Cardiac muscle cell (in vitro differentiated cells and primary cell): ENCODE measurements at regions not wholly inside any gene's neighbourhood (a gene's known extent, or its start where the extent isn't known, plus 50 kb on each side); places are given as distances from the start of the nearest gene placed in this dataset.
A peak's percentile ranks its signal among the peaks of the same experiment; 100 is the strongest.
"Not testable (repeated sequence)": the region's sequence is repeated elsewhere in the genome, so short reads cannot be mapped to it uniquely, and the experiment has no call there.

ENCODE experiments used
- DNase-seq, 2 donors: peaks; one replicate each; pipeline versions ENCODE4 v3.0.0 to v3.0.0-alpha.2; 2010 to 2017; ENCODE audit warnings: low read depth in 1 of 2, low spot score in 1 of 2
- H3K27ac ChIP-seq: fragments of 200-600 bp; sonication (generic); 2 replicates; pipeline ENCODE4 v1.5.1; 2016
- H3K27me3 ChIP-seq: fragments of 200-600 bp; sonication (generic); 2 replicates; pipeline ENCODE4 v1.6.0; 2016; ENCODE audit warnings: control low read depth
- H3K36me3 ChIP-seq: fragments of 200-600 bp; sonication (generic); 2 replicates; pipeline ENCODE4 v1.5.1; 2016; ENCODE audit warnings: control low read depth
- H3K4me1 ChIP-seq: fragments of 200-600 bp; sonication (generic); 2 replicates; pipeline ENCODE4 v1.8.1; 2017; ENCODE audit warnings: low read depth, mild to moderate bottlenecking, mixed run types
- H3K4me3 ChIP-seq: fragments of 200-600 bp; sonication (generic); 2 replicates; pipeline ENCODE4 v1.5.1; 2016; ENCODE audit warnings: mild to moderate bottlenecking
- H3K9me3 ChIP-seq: fragments of 200-600 bp; sonication (generic); 2 replicates; pipeline ENCODE4 v1.5.1; 2017; ENCODE audit warnings: low read depth, mild to moderate bottlenecking, control low read depth
- CTCF ChIP-seq: IDR thresholded peaks from 2 replicates; pipeline ENCODE4 v1.5.1; 2012; ENCODE audit warnings: low read depth, mild to moderate bottlenecking, low read length

GRCh38 chr6:163866192-163866591 is 451.7 kb downstream of the QKI start:
- Histone ChIP-seq H3K4me3 (no peak overlapping the region), H3K4me1 (no peaks in the 10 kb centered on the region), H3K27me3 (no peaks in the 10 kb centered on the region), H3K9me3 (no peaks in the 10 kb centered on the region), H3K27ac (no peak overlapping the region), H3K36me3 (no peaks in the 10 kb centered on the region)
- peak in 1 of 2 donors; percentile 26 for DNase-seq
- no peak for TF ChIP-seq CTCF

DNA sequence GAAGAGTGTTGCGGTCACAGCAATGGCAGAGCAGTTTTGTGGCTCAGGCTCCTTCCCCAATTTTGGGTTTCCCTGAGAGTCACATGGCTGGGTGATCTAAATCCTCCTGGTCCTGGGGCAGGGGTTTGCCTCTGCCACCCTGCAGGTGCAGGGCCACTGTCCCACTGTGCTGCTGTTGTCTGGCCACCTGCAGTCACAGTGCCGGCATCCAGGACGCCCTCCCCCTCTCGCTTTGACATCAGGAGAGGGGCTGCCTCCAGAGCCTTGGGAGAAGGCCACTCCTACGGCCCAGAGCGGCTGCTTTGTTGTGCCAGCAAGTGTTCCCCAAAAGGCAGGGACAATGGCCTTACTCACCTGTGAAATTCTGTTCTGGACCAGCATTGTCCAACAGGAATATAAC is 449.0 kb downstream of the QKI start:
- Histone ChIP-seq H3K9me3 (no peaks in the 10 kb centered on the region), H3K4me1 (peaks cover 12% of the 10 kb centered on the region), H3K27ac (no peak overlapping the region), H3K4me3 (no peak overlapping the region), H3K36me3 (no peaks in the 10 kb centered on the region), H3K27me3 (no peaks in the 10 kb centered on the region)
- TF ChIP-seq CTCF: no peak
- DNase-seq: no peak

DNA sequence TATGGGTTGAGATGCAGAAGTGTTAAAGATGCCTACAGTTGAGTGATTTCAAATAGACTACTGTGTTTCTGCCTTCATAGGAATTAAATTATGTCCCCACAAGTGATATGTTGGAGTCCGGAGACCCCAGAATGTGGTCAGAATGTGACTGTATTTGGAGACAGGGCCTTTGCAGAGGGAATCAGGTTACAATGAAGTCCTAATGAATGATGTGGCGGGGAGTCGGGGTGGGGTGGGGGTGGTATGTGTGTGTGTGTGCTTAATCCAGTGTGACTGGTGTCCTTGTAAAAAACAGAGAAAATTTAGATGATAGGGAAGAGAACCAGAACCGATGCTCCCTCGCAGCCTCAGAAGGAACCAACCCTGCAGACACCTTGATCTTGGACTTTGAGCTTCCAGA is 448.2 kb downstream of the QKI start:
- no peaks in the 10 kb centered on the region for H3K9me3 ChIP-seq
- TF ChIP-seq CTCF: no peak

DNA sequence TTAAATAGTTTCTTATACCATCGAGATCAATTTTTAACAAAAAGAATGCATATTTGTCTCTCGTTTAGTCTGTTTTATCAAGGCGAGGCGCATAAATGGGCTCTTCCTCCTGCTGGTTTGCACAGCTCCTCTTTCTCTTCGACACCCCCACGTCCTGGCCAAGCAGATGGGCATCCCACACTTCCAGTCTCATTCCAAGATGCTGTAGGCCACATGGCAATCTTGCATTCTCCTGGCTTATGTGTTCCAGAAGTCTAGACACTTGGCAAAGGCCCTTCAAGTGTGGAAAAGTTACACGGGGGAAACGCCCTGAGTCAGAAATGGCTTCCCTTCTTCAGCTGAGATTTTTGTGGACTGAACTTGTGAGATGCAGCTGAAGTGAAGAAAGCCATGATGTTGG is 447.1 kb downstream of the QKI start:
- no peak for DNase-seq
- H3K9me3 ChIP-seq: no peaks in the 10 kb centered on the region
- peaks cover 12% of the 10 kb centered on the region for H3K4me1 ChIP-seq
- H3K27me3 ChIP-seq: no peaks in the 10 kb centered on the region
- H3K4me3 ChIP-seq: no peak overlapping the region
- TF ChIP-seq CTCF: no peak
- H3K36me3 ChIP-seq: no peaks in the 10 kb centered on the region
- no peak overlapping the region for H3K27ac ChIP-seq

More for the DNA sequence above, 448.2 kb downstream of the QKI start:
- Histone ChIP-seq H3K4me1 (peaks cover 12% of the 10 kb centered on the region), H3K27ac (no peak overlapping the region), H3K27me3 (no peaks in the 10 kb centered on the region), H3K36me3 (no peaks in the 10 kb centered on the region), H3K4me3 (no peak overlapping the region)
- DNase-seq: no peak

DNA sequence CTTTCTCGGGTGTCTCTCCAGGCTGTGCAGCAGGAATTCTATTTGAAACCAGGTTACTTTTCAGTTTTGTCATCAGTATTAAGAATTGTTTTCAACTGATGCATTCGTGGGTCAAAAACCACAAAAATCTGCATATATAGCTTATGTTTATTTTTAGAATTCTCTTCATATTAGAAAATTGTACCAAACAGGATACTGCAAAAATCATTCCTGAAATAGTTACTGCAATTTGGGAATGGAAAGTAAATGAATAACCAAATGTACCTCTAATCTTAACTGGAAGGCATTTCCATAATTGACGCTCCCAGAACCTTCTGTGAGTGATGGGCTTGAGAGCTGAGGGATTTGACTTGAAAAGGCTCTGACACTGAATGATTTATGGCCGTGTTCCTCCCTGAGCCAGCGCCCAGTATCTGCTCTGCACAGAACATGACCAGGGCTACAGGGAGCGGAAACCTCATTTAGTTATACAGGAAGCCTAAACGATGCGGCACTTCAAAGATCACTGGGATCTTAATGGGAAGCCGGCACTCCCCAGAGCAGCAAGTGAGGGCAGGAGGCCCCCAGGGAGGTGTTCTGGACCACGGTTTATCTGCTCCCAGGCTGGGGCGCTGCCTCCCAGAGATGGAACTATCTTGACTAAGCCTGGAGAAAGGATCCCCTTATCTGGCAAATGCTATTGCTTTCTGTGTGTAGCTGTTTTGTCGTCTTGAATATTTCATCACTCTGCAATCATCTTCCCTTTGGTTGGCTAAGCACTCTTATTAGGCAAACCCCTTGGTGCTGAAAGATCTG is 446.0 kb downstream of the QKI start:
- H3K4me1 ChIP-seq: peaks cover 12% of the 10 kb centered on the region
- no peaks in the 10 kb centered on the region for H3K36me3 ChIP-seq
- no peaks in the 10 kb centered on the region for H3K27me3 ChIP-seq
- no peak overlapping the region for H3K27ac ChIP-seq
- no peaks in the 10 kb centered on the region for H3K9me3 ChIP-seq
- peak; percentile 66 to 70 for DNase-seq
- no peak overlapping the region for H3K4me3 ChIP-seq
- no peak for TF ChIP-seq CTCF

- H3K27me3 ChIP-seq, H3K36me3 ChIP-seq, DNase-seq, H3K9me3 ChIP-seq, H3K27ac ChIP-seq, H3K4me3 ChIP-seq: not testable (repeated sequence)
- H3K4me1 ChIP-seq: peaks cover 12% of the 10 kb centered on the region
These were observed 444.4 kb downstream of the QKI start for GRCh38 chr6:163858870-163859269.
